Lower lobe of right lung (tissue), 2 donors: ENCODE measurements at regions not wholly inside any gene's neighbourhood (a gene's known extent, or its start where the extent isn't known, plus 50 kb on each side); places are given as distances from the start of the nearest gene placed in this dataset.

ENCODE experiments used
- ATAC-seq, 2 donors: fragments of 200-7000 bp; cut with Tn5 transposase; one replicate each; pipeline ENCODE4 v1.9.1; 2020 to 2022; ENCODE audit warnings: mild to moderate bottlenecking in 2 of 2, moderate library complexity in 2 of 2
- DNase-seq: peaks from one replicate; pipeline ENCODE4 v3.0.0-alpha.2; 2020
- H3K27ac ChIP-seq: fragments of 200-600 bp; one replicate; pipeline ENCODE4 v1.8.0; 2022
- H3K27me3 ChIP-seq: fragments of 200-600 bp; one replicate; pipeline ENCODE4 v1.8.0; 2022; ENCODE audit warnings: low read depth
- H3K36me3 ChIP-seq: fragments of 200-600 bp; one replicate; pipeline ENCODE4 v1.8.0; 2022; ENCODE audit warnings: mild to moderate bottlenecking
- H3K4me1 ChIP-seq: fragments of 200-600 bp; one replicate; pipeline ENCODE4 v1.8.0; 2022
- H3K4me3 ChIP-seq: fragments of 200-600 bp; one replicate; pipeline ENCODE4 v1.8.0; 2022; ENCODE audit warnings: mild to moderate bottlenecking
- H3K9me3 ChIP-seq: fragments of 200-600 bp; one replicate; pipeline ENCODE4 v1.8.0; 2022
- intact Hi-C: fragments of 100-400 bp; cut with DNase I; formaldehyde crosslinking; loops from one replicate; pipeline ENCODE4 v1.11.0; 2022
- TF ChIP-seq, protein P1 (sequence below): fragments of 200-600 bp; IDR thresholded peaks from one replicate; pipeline ENCODE4 v1.8.0; 2022; ENCODE audit warnings: antibody characterized with exemption, mild to moderate bottlenecking
- donor health status: DM: no; HTN: yes; CAD: no; lungs with severe emphysema.

DNA sequence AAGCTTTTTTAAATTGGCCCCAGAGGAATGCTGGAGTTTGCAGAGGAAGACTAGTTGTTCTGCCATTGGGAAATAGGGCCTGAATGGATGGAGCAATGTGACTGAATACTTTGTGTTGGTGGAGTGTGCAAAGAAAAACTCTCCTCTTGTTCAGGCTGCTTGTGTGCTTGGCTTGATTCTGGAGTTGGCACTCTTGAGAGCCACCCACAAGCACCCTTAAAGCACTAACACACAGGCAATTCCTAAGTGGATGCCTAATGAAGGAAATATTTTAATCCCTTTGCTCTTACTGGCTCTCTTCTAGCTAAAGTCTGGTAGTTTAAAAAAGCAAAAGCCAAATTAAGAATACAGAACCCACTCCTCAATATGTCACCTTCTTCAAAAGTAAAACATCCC is 304.4 kb upstream of the C2CD4B start:
- peak overlapping the region; percentile 33 for H3K27ac ChIP-seq
- H3K36me3 ChIP-seq: no peaks in the 10 kb centered on the region
- intact Hi-C loops: no loop called here
- no peaks in the 10 kb centered on the region for H3K27me3 ChIP-seq
- H3K4me1 ChIP-seq: peaks cover 19% of the 10 kb centered on the region
- DNase-seq (no peak), ATAC-seq (peak; percentile 82 to 92)
- H3K4me3 ChIP-seq: no peak overlapping the region
- TF ChIP-seq, protein P1, sequence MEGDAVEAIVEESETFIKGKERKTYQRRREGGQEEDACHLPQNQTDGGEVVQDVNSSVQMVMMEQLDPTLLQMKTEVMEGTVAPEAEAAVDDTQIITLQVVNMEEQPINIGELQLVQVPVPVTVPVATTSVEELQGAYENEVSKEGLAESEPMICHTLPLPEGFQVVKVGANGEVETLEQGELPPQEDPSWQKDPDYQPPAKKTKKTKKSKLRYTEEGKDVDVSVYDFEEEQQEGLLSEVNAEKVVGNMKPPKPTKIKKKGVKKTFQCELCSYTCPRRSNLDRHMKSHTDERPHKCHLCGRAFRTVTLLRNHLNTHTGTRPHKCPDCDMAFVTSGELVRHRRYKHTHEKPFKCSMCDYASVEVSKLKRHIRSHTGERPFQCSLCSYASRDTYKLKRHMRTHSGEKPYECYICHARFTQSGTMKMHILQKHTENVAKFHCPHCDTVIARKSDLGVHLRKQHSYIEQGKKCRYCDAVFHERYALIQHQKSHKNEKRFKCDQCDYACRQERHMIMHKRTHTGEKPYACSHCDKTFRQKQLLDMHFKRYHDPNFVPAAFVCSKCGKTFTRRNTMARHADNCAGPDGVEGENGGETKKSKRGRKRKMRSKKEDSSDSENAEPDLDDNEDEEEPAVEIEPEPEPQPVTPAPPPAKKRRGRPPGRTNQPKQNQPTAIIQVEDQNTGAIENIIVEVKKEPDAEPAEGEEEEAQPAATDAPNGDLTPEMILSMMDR: no peak
- H3K9me3 ChIP-seq: no peaks in the 10 kb centered on the region

DNA sequence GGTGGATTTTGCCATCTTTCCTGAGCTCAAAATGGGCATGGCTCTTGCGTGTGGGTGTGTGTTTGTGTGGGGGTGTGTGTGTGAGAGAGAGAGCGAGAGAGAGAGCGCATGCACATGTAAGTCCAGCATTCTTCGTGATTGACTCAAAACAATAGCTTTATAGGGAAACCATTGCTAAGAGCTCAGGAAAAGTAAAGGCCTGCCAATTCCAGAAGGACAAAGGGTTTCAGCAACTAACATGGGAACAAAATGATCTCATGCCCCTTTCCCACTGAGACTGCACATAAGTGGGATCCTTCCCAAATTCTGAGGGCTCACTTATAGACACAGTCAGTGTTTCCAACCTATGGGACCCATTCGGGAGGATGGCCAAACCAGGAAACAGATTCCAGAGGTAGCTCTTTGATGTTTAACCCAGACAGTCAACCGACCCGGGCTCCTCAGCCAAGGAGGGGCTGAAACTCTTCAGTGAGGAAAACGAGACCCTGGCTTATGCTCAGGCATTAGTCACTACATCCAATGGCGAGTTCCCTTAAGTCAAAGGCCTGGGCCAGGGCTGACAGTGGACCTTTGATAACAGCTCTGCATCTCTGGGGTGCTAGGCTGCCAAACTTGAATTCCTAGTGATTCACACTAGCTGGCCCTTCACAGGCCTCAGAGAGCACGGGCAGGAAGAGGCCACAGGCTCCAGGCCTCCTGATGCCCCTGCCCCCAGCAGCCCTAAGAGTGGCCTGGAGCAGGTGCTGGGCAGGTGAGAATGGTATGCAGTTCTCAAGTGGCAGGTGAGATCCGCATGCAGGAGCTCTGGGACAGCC is 305.0 kb upstream of the C2CD4B start:
- TF ChIP-seq, protein P1: no peak
- peak; percentile 75 to 83 for ATAC-seq
- no peak for DNase-seq
- peaks cover 19% of the 10 kb centered on the region for H3K4me1 ChIP-seq
- intact Hi-C loops: no loop called here
- H3K27ac ChIP-seq: peak overlapping the region; percentile 33
- H3K4me3 ChIP-seq: no peak overlapping the region
- H3K36me3 ChIP-seq: no peaks in the 10 kb centered on the region
- H3K9me3 ChIP-seq: no peaks in the 10 kb centered on the region
- H3K27me3 ChIP-seq: no peaks in the 10 kb centered on the region

DNA sequence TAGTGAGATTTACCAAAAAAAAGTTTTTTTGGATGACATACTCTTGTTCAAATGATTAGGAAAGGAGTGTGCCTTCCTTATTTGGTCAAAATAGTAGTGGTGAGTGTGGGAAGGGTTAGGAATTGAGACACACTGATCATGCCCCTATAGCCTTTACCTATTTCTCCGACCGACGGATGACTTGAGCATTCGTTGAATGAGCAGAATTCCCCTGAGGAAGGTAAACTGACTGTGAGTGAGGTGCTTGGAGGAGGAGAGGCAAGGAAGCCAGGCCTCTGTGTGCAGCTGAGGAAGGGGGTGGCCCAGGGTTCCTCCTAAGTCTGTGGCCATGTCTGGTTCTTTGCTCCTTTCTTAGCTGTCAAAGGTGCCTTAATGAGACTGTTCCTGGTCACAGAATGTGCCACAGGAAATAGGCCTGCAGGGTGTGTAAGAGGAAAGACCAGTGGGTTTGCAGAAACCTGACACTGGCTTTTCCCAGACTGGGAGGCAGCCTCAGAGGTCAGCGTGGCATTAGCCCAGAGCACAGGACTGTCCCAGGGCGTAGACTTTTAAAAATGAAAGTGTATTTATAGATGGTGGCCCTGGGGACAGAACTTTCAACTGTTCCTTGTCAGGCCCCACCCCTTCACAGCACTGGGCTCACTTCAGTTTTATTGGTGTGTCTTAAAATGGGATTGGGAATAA is 307.7 kb upstream of the C2CD4B start:
- Histone ChIP-seq H3K4me1 (peaks cover 19% of the 10 kb centered on the region), H3K36me3 (no peaks in the 10 kb centered on the region), H3K27me3 (no peaks in the 10 kb centered on the region), H3K27ac (no peak overlapping the region), H3K9me3 (no peaks in the 10 kb centered on the region), H3K4me3 (no peak overlapping the region)
- TF ChIP-seq, protein P1: no peak
- intact Hi-C loops: no loop called here
- ATAC-seq (peak in 1 of 2 donors; percentile 34), DNase-seq (no peak)

DNA sequence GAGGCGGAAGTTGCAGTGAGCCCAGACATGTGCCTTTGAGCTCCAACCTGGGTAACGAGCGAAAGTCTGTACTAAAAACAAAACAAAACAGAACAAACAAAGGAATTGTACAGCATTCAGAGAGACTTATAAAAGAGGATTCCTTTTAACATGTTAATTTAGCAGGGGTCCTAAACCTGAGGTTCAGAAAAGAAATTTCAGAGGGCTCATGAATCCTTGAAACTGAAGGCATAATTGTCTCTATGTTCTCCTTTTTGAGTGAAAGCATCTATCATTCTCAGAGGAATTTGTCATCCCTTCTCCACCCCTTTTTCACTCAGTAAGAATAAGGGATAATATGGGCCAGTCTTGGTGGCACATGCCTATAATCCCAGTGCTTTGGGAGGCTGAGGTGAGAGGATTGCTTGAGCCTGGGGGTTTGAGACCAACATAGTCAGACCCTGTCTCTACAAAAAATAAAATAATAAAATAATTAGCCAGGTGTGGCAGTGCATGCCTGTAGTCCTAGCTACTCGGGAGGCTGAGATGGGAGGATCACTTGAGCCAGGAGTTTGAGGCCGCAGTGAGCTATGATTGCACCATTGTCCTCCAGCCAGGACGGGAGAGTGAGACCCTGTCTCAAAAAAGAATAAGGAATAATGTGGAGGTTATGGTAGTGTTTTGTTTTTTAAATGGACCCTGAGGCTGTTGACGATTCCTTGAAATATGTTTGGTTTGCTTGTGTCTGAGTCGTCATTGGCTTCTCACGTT is 309.1 kb upstream of the C2CD4B start:
- no peak for DNase-seq
- Histone ChIP-seq H3K9me3 (no peaks in the 10 kb centered on the region), H3K4me3 (no peak overlapping the region), H3K4me1 (peaks cover 14% of the 10 kb centered on the region), H3K27me3 (no peaks in the 10 kb centered on the region), H3K36me3 (no peaks in the 10 kb centered on the region), H3K27ac (no peak overlapping the region)
- no peak for ATAC-seq
- TF ChIP-seq, protein P1: no peak
- intact Hi-C loops: no loop called here

DNA sequence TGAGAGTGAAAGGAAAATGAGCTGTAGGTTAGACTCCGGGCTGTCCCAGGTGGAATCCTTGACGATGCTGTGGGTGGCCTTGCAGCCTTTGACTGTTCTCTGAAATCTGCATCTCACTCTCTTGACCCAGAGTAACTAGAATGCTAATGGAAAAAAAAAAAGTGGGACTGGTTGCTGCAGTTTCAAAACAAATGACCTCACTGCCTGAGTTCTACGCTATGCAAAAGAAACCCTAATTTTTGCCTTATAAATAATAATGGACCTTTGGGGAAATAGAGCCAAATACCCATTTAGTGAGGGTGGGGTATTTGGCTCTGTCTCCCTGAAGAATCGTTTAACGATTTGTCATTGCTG is 309.7 kb upstream of the C2CD4B start:
- no peak overlapping the region for H3K4me3 ChIP-seq
- intact Hi-C loops: no loop called here
- H3K27ac ChIP-seq: no peak overlapping the region
- H3K27me3 ChIP-seq: no peaks in the 10 kb centered on the region
- ATAC-seq: no peak
- DNase-seq: no peak
- H3K9me3 ChIP-seq: no peaks in the 10 kb centered on the region
- peaks cover 11% of the 10 kb centered on the region for H3K4me1 ChIP-seq
- no peaks in the 10 kb centered on the region for H3K36me3 ChIP-seq
- TF ChIP-seq, protein P1: no peak
